Peyer's patch (tissue), 4 donors: ENCODE measurements at regions not wholly inside any gene's neighbourhood (a gene's known extent, or its start where the extent isn't known, plus 50 kb on each side); places are given as distances from the start of the nearest gene placed in this dataset.
A peak's percentile ranks its signal among the peaks of the same experiment; 100 is the strongest.

ENCODE experiments used
- DNase-seq, 3 donors: peaks; one replicate each; pipeline ENCODE4 v3.0.0-alpha.2; 2017 to 2019
- H3K27ac ChIP-seq, 4 donors: fragments of 200-600 bp; sonication (generic); one replicate each; pipeline ENCODE4 v1.5.1; 2016 to 2019
- H3K27me3 ChIP-seq, 2 donors: fragments of 200-600 bp; sonication (generic); one replicate each; pipeline ENCODE4 v1.5.1; 2019
- H3K36me3 ChIP-seq, 3 donors: fragments of 200-600 bp; sonication (generic); one replicate each; pipeline ENCODE4 v1.5.1; 2016 to 2019
- H3K4me1 ChIP-seq, 4 donors: fragments of 200-600 bp; sonication (generic); one replicate each; pipeline ENCODE4 v1.5.1; 2016 to 2019
- H3K4me3 ChIP-seq, 4 donors: fragments of 200-600 bp; sonication (generic); 1 replicate in 3 of 4; 2 replicates in 1 of 4; pipeline ENCODE4 v1.5.1; 2016 to 2019; ENCODE audit warnings: mild to moderate bottlenecking in 1 of 4
- H3K9me3 ChIP-seq, 4 donors: fragments of 200-600 bp; sonication (generic); one replicate each; pipeline ENCODE4 v1.5.1; 2016 to 2019; ENCODE audit warnings: mild to moderate bottlenecking in 1 of 4
- CTCF ChIP-seq, 6 experiments: fragments of 450-650 bp in 4 of 6; fragments of 200-600 bp in 2 of 6; sonication (generic) in 1 of 6; IDR thresholded peaks; one replicate each; pipeline ENCODE4 v1.5.1; 2017 to 2019; ENCODE audit warnings: antibody characterized with exemption in 6 of 6, mild to moderate bottlenecking in 3 of 6, moderate library complexity in 1 of 6
- POLR2A ChIP-seq, 2 donors: fragments of 450-650 bp; IDR thresholded peaks; one replicate each; pipeline ENCODE4 v1.5.1; 2017; ENCODE audit warnings: antibody characterized with exemption in 2 of 2, mild to moderate bottlenecking in 2 of 2, moderate library complexity in 2 of 2

- TF ChIP-seq CTCF (IDR thresholded peaks at IDR 0.05) (no peak), POLR2A (IDR thresholded peaks at IDR 0.05) (no peak)
- H3K9me3 ChIP-seq = no peaks in the 10 kb centered on the region
- no peaks in the 10 kb centered on the region for H3K36me3 ChIP-seq
- no peaks in the 10 kb centered on the region for H3K4me1 ChIP-seq
- H3K4me3 ChIP-seq = no peak overlapping the region
- H3K27me3 ChIP-seq = no peaks in the 10 kb centered on the region
- DNase-seq = no peak
- no peak overlapping the region for H3K27ac ChIP-seq
These were observed 149.9 kb upstream of the CAMK1G start for GRCh38 chr1:209433649-209434031.

GRCh38 chr1:209434066-209434465 is 149.4 kb upstream of the CAMK1G start:
- no peaks in the 10 kb centered on the region for H3K9me3 ChIP-seq
- no peaks in the 10 kb centered on the region for H3K4me1 ChIP-seq
- H3K36me3 ChIP-seq = no peaks in the 10 kb centered on the region
- no peak overlapping the region for H3K4me3 ChIP-seq
- H3K27ac ChIP-seq = no peak overlapping the region
- TF ChIP-seq POLR2A (IDR thresholded peaks at IDR 0.05) (no peak), CTCF (IDR thresholded peaks at IDR 0.05) (no peak)
- no peak for DNase-seq
- no peaks in the 10 kb centered on the region for H3K27me3 ChIP-seq

- no peaks in the 10 kb centered on the region for H3K36me3 ChIP-seq
- no peak for DNase-seq
- H3K4me3 ChIP-seq = no peak overlapping the region
- H3K27me3 ChIP-seq = no peaks in the 10 kb centered on the region
- H3K27ac ChIP-seq = no peak overlapping the region
- no peaks in the 10 kb centered on the region for H3K4me1 ChIP-seq
- TF ChIP-seq POLR2A (IDR thresholded peaks at IDR 0.05) (no peak), CTCF (IDR thresholded peaks at IDR 0.05) (no peak)
- no peaks in the 10 kb centered on the region for H3K9me3 ChIP-seq
These were observed 148.8 kb upstream of the CAMK1G start for GRCh38 chr1:209434631-209435217.

GRCh38 chr1:209435654-209436566 is 147.6 kb upstream of the CAMK1G start:
- Histone ChIP-seq H3K9me3 (no peaks in the 10 kb centered on the region), H3K4me1 (no peaks in the 10 kb centered on the region), H3K27me3 (no peaks in the 10 kb centered on the region), H3K36me3 (no peaks in the 10 kb centered on the region), H3K27ac (no peak overlapping the region), H3K4me3 (no peak overlapping the region)
- DNase-seq = peak in 2 of 3 donors; percentile 58 to 60
- TF ChIP-seq CTCF (IDR thresholded peaks at IDR 0.05) = peak in 5 of 6 experiments; percentile 7 to 47 (median 41)
- TF ChIP-seq POLR2A (IDR thresholded peaks at IDR 0.05) = no peak

- Histone ChIP-seq H3K9me3 (no peaks in the 10 kb centered on the region), H3K27ac (no peak overlapping the region), H3K36me3 (no peaks in the 10 kb centered on the region), H3K27me3 (no peaks in the 10 kb centered on the region), H3K4me3 (no peak overlapping the region), H3K4me1 (no peaks in the 10 kb centered on the region)
- DNase-seq = no peak
- TF ChIP-seq CTCF (IDR thresholded peaks at IDR 0.05) = no peak
- no peak for TF ChIP-seq POLR2A (IDR thresholded peaks at IDR 0.05)
These were observed 143.7 kb upstream of the CAMK1G start for GRCh38 chr1:209439828-209440227.
